GM21619 (cell line): ENCODE measurements at regions not wholly inside any gene's neighbourhood (a gene's known extent, or its start where the extent isn't known, plus 50 kb on each side); places are given as distances from the start of the nearest gene placed in this dataset.

Source experiments
- ATAC-seq: cut with Tn5 transposase; IDR thresholded peaks from one replicate; pipeline ENCODE4 v1.9.1; 2021; ENCODE audit not compliant: unreplicated experiment

DNA sequence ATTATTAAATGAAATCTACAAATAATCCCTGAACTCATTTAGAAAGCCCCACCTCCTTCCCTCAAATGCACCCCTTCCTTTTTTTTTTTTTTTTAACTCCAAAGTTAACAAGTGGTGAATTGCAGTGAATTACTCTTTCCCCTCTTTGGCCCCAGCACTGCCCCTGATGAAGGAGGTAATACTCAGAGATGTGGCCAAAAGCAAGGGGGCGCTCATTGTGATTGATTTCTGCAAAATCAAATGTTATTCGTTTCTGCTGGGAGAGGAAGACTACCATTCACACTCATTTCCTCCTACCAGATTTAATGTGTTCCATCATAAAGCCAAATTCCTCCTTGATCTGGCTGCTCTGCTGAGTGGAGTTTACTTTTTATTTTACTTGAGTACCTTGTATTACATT, 259.4 kb downstream of the GPD2 start:
- ATAC-seq, result no peak

DNA sequence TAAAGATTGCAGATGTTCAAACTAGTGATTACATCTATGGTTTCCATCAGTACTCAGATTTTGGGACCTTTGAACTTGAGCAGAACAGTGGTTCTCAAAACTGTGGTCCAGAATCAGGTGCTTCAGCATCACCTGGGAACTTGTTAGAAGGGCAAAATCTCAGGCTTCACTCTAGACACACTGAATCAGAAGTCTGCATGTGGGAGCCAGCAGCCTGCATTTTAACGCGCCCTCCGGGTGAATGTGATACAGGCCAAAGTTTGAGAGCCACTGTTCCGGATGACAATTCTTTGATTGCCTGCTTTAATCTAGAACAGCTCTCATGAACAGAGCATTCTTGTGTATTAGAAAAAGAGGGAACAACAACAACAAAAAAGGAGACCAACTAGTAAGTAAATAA, 261.7 kb downstream of the GPD2 start:
- no peak for ATAC-seq

DNA sequence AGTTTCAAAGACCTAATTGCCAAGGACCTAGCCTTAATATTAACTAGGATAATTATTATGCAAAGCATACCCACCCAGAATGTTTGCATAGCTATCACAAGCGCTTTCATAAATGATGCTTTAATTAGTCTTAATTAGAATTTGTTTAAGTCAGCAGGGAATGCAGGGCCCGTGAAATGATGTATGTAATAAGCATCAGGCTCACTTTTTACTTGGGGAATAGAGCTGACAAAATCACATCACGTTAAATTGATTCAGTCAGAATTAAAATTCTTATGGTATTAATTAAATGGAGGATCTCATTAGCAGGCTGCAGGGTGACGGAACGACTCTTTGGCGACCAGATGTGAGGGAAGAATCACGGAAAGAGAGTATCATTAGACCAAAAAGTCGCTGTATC, 264.5 kb downstream of the GPD2 start:
- ATAC-seq, result no peak

DNA sequence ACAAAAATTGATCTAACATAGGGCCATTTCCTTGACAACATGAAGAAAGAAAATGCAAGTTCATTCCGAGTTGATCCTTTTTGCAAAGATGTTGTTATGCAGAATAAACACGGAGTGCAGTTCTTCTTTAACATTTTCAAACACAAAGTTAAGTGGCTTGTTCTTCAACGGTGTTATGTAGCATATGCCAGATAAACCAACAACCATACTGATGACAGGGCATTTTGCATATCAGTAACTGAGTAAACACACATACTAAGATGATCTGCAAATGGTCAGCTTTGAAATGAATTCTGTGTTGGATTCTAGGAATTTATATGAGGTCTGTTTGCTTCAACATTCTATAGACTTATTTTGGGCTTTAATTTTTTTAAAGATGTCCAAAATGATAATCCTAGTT, 266.4 kb downstream of the GPD2 start:
- no peak for ATAC-seq

DNA sequence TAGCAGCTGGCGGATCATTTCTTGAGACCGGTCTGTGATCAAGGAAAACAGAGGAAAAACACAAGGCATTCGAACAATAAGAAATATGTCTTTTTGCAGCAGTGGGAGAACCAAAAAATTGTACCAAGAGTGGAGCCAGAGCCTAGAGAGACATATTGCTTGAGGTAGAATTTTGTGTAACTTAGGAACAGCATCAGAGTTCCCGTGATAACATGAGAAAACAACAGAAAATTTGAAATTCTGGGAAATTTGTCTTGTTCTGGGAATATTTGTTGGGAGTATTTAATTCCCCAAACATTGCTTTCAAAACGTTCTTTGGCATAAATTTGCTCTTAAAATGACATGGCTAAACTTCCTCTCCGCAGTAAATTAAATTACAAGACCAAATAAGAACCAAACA, 267.5 kb downstream of the GPD2 start:
- no peak for ATAC-seq

DNA sequence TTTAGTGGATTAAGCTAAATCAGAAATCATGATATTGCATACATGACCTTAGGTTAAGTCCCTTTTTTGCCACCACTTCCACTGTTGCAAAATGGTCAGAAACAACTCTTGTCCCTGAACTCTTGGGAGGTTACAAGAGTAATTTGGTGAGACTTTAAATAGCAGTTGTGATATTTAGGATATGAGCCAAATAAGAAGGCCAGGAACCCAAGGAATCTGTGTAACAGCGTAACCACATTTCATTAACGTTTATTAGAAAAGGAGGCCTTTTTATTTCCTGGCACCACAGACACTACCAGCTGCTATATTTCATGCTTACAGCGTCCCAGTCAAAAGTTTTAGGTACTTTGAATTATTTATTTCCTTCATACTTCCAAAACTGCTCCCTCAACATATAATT, 268.0 kb downstream of the GPD2 start:
- no peak for ATAC-seq

DNA sequence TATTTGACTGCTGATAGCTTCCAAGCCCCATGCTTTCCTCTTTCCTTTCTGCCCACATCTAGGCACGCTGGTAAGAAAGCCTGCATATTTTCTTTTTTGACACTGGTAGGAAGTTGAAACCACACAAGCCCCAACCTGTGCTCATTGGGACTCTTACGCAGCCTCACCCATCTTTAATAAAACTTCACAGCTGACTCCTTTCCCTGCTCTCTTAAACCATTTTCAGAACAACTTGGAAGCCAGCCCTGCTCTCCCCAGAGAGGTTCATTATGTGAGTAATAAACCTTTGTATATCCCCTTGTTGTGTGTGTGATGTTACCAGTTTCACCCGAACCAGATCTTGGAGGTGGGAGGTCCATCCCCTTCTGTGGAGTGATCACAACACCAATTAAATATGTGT, 268.4 kb downstream of the GPD2 start:
- ATAC-seq, result no peak

DNA sequence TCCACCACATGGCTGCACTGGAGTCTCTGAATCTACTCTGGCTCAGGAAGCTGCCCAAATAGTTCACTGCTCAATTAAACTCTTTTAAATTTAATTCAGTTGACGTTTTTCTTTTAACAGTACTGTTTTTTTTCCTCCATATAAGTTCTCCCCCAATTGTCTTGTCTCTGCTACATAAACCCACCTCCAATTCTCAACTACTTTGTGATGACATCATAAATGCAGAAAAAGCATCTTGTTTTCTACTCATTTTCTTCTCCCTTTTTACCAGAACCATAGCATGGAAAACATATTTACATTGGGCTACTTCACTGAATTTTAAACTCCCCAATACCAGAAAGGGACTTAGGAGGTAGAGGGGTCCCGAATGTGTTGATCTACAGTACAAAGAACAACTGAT, 270.4 kb downstream of the GPD2 start:
- no peak for ATAC-seq

DNA sequence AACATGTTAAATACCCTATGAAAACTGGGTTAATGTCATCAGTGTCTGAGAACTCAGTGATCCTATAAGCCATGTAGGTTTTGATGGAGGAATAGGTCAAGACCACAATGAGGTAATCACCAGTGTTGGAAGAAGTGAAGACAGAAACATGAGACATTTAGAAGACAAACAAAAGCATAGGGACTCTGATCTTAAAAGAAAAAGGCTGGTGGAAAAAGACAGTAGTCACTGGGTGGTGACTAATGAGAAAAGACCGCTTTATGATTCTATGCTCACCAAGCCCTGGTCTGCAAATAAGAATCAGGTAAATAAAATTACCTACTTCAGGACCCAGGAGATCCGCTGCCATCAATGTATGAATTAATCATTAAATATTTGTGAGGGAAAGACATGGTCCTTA, 271.9 kb downstream of the GPD2 start:
- no peak for ATAC-seq

DNA sequence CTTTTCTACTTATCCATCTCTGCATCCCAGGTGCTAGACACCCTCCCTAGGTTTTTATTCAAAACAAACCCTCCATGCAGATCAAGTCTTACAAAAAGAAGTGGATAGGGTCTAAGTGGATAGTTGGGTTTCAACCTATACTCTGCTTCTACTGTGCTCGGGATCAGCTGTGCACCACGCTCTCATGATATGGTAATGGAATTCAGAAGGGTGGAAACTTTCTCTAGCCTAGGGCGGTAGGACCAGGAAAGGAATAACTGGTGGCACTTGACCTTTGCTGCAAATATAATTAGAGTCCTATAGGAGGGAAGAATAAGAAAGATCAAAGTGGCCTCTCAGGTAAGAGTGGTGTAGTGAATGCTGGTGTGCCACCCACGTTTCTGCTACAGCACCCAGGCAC, 272.9 kb downstream of the GPD2 start:
- ATAC-seq, result no peak

DNA sequence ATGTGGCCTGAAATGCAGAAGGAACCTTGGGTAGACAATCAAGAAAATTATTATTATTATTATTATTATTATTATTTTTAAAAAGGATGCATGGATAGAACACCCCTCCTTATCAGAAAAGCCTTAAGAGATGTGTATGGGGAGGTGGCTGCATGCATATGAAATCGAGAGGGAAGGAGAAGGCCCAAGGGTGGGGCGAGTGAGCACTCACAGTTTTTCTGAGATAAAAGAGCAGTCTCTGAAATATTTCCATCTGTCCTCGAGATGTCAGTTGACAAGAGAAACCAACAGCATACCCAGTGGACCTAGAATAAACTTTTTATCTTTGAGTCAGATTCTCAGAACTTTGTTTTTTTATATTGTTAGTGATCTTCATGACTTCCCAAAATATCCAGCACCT, 282.9 kb downstream of the GPD2 start:
- no peak for ATAC-seq

DNA sequence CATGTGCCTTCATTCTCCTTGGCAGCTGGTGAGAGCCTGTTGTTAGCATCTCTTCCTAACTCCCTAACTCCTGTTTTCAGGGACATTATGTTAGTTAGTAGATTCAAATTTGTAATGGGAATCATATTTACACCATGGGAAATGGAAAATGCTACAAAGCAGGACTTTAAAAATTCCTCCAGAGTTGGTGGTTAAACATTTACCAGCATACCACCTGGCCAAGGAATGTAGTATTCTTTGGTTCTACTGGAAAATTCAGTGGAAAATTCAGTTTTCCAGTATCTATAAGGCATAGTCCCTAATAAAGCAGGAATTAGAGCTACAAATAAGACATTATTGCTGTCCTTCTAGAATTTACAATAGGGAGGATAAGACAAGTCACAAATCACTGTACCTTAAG, 291.7 kb downstream of the GPD2 start:
- ATAC-seq, result no peak

DNA sequence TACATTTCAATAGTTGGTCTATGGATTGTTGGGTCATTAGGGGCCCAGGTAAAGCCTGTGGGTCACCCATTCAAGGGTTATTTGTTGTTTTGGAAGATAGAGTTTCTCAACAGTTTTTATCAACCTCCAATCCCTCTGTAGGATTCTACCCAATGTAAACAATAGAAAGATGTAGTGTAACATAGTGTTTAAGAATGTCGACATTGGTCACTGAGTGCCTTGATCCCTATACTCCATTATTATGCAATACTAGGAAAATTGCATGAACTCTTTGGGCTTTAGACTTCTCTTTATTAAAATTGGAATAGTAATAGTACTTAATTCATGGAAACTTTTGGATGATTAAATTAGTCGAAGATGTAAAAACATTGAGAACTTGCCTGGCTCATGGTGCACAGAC, 292.1 kb downstream of the GPD2 start:
- no peak for ATAC-seq

DNA sequence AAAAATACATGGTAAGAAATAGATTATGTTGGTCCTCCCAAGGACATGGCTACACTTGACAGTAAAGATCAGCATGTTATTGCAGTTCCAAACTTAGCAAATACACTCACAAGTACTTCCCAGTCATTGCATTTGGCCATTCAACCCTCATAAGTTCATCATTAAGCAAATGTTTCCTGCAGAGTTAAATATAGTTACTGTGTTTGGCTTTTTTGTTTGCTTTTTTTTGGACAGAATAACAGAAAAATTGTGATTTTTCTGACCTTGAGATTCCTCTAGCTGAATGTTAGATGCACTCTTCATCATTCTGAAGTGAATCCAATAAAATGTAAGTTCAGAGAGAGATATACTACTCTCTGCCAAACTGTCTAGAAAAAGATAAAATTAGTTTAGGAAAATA, 295.3 kb downstream of the GPD2 start:
- no peak for ATAC-seq

DNA sequence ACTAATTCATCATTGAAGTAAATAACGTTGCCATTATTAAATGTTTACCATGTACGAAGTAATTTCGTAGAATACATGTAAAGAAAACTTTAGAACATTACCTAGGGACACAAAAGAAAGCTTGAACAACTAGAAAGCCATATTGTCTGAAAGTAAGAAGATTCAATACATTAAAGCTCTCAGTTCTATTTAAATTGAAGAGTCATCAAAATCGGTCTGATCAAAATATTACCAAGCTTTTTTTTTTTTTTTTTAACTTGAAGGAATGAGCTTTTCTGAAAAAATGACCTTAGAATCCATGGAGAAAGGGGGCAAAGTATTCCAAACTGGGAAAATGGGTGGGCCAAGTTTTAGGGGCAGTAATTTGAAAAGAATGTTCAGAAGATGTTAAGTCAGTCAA, 300.8 kb downstream of the GPD2 start:
- ATAC-seq, result no peak

DNA sequence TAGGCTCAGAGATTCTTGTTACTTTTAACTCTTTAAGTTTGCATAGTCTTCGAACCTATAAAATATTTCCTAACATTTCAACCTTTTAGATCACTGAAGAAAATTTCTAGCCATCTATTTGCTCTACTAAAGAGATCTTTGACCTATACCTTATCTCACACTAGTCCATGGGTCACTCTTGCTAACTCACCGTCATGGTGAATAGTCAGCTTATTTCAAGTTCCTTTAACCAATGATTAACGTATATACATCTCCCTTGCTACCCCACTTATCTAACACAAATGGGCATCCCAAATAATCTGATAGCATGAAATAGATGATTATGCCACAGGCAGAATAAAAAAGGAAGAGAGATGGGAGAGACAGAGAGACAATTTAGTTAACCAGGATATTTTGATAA, 303.1 kb downstream of the GPD2 start:
- ATAC-seq, result no peak

DNA sequence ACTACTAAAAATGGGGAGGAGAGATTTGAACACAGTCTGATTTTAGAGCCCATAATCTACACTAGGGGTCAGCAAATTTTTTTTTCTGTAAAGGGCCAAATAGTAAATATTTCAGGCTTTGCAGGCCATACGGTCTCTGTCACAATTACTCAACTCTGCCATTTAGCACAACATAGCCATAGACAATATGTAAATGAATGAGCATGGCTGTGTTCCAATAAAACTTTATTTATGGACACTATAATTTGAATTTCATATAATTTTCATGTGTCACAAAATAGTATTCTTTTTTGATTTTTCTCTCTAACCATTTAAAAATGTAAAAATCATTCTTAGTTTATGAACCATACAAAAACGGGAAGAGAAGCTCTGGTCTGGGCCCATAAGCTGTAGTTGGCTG, 309.4 kb downstream of the GPD2 start:
- ATAC-seq, result no peak

DNA sequence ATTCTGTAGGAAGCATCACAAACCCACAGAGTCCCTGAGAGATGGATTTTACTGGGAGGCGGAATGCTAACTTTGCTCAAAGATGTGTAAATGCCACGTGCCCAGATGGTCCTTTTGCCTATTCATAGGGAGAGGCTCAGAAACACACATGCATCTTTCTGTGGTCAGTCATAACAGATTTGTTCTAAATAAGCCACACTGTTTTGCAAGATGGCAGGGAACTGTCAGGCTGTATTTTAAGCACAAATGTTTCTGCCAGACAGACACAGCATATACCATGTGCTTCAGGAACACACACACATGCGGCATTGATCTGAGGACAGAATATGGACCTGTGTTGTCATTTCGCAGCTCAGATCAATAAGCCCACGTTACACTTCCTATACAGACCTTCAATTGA, 312.0 kb downstream of the GPD2 start:
- ATAC-seq, result no peak

DNA sequence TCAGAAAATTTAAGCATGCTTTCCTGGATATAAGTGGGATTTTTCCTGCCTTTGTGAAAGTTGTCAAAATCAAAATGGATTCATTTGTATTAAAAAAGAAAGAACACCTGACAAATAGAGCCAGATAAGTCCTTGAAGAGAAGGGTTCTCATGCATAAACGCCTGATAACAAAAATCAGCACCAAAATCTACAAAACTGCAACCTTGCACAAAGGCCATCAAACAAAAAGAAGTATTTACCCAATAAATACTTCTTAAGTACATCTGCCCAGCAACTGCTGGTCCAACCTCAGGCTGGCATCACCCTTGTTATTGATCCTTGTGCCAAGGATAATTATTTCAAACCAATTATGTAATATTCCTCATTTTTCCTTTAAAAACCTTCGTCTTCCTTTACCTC, 315.9 kb downstream of the GPD2 start:
- ATAC-seq, result no peak

DNA sequence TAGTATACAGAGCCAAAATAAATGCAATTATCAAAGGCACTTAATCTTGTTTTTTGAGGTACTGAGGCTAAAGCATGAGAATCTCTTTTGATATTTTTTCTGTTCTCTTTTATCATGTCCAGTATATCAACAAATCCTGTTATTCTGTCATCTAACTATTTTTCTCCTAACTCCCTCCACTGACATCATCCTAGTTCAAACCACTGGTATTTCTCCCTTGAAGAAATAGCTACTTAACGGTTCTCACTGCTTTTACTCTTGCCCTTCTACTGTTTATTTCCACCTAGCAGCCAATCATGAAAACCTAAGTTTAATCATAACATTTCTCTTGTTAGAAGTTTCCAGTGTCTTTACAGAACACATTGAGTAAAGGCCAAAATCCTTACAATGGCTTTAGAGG, 317.6 kb downstream of the GPD2 start:
- no peak for ATAC-seq

DNA sequence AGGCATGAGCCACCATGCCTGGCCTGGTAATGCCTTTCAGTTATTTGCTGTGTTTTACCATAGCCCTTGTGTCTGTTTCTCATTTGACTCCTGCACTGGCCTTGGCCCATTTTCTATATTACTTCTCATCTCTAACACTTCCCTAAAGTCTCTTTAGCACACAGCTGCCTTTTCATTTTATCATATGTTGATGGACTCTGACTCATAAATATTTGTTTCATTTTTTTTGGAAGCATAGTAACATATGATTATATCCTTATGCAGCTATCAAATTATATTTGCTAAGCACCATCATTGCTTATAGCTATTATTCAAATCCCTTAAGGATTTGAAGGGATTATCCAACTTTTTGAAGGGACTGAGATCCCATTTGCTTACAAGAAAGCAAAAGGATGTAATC, 320.3 kb downstream of the GPD2 start:
- no peak for ATAC-seq

DNA sequence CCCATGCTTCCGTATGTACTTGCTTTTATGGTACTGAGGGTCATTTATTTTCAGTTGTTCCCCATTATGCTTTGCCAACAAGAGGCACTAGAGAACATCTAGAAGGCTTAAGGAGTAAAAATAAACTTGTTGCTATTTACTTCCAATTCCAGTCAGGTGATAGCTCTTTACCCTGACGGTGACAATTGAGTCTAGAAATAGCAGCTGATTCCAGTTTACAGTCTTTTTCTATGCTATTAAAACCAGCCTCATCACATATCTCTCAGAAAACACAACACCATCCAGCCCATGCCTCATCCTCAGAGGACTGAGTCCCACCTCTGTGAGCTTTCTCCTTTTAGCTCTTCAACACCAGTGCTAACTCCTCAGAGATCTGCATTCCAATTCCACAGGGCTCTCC, 327.0 kb downstream of the GPD2 start:
- no peak for ATAC-seq

DNA sequence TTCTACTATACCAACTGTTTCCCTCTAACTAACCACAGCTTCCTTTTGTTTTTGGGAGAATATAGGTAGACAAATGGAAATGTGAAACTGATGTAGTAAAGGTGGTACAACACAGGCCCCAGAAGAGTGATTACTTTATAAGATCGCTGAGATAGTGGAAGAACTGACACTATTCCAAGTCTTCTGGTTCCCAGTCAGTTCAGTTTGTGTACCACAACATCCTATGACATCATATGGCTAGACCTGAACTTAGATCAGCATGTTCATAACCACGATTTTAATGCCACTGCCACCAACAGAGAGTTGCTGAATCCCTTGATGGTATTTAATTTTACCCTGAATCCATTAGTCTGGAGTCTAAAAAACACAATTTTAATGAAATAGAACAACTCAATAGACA, 328.9 kb downstream of the GPD2 start:
- ATAC-seq, result no peak

DNA sequence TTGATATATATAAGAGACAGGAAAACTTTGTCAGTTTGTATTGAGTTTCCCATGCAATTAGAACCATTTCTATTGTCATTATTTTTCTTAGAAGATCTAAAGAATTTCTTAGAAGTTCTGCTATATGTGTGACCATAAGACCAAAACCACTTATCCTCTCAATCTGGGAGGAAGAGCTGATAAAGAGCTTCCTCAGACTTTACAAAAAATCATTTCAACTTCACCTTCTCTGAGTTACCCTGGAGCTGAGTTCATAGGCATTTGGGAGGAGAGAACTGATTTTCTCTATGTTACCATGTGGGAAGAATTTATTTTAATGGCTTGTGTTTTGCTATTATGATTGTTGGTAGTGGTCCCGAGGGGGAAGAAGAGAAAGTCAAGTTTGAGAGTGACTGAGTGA, 329.3 kb downstream of the GPD2 start:
- no peak for ATAC-seq
